ENCODE measurements at regions not wholly inside any gene's neighbourhood (a gene's known extent, or its start where the extent isn't known, plus 50 kb on each side); places are given as distances from the start of the nearest gene placed in this dataset.

DNA sequence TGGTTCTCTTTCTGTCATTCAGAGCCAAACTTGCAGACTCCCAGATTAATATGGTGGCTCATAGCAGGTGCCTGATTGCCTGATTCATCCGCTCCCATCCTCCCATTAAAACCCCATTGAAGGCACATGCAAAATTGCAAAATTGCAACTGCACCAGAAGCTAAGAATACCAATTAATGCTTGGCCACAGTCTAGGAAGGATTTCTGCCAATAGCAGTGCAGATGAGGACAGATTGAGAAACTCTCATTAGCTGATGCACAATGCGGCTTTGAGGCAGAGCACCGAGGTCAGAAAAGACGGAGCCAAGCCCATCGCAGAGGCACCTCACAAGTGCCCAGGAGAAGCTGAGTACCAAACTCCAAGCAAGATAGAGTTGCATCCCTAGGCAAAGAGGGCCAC is 172.8 kb downstream of the ARL4C start:
- no peaks in the 10 kb centered on the region for H3K9me3 ChIP-seq (ENCODE audit: low read depth, low read length, poor library complexity, severe bottlenecking)
- ChIA-PET POLR2A (ENCODE audit: low non-redundant PET) (no interaction called here), CTCF (no interaction called here)
- BruUV-seq (replicated peaks) = no TSS peak
- intact Hi-C loops (cut with micrococcal nuclease; ENCODE audit: unreplicated experiment) = no loop called here
- TF ChIP-seq, protein P1, sequence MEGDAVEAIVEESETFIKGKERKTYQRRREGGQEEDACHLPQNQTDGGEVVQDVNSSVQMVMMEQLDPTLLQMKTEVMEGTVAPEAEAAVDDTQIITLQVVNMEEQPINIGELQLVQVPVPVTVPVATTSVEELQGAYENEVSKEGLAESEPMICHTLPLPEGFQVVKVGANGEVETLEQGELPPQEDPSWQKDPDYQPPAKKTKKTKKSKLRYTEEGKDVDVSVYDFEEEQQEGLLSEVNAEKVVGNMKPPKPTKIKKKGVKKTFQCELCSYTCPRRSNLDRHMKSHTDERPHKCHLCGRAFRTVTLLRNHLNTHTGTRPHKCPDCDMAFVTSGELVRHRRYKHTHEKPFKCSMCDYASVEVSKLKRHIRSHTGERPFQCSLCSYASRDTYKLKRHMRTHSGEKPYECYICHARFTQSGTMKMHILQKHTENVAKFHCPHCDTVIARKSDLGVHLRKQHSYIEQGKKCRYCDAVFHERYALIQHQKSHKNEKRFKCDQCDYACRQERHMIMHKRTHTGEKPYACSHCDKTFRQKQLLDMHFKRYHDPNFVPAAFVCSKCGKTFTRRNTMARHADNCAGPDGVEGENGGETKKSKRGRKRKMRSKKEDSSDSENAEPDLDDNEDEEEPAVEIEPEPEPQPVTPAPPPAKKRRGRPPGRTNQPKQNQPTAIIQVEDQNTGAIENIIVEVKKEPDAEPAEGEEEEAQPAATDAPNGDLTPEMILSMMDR (conservative IDR thresholded peaks at IDR 0.05; ENCODE audit: low read depth, low read length) = no peak
- no peak for TF ChIP-seq EZH2 (IDR thresholded peaks at IDR 0.05; ENCODE audit: borderline replicate concordance, low read depth, low read length, poor library complexity, severe bottlenecking)
- H3K27me3 ChIP-seq (replicated peaks; ENCODE audit: insufficient read depth, low read depth, low read length, poor library complexity) = peaks cover 33% of the 10 kb centered on the region
- H3K4me1 ChIP-seq (ENCODE audit: insufficient read depth, low read length, poor library complexity, severe bottlenecking) = no peaks in the 10 kb centered on the region
- no peak for DNase-seq (ENCODE audit: low spot score)
- no peaks in the 10 kb centered on the region for H3K36me3 ChIP-seq (ENCODE audit: insufficient read depth, low read length, poor library complexity, severe bottlenecking)
- no peak overlapping the region for H3K27ac ChIP-seq (ENCODE audit: low read depth, low read length, poor library complexity, severe bottlenecking)
- no peak overlapping the region for H3K4me3 ChIP-seq (ENCODE audit: low read depth, low read length, poor library complexity, severe bottlenecking)

DNA sequence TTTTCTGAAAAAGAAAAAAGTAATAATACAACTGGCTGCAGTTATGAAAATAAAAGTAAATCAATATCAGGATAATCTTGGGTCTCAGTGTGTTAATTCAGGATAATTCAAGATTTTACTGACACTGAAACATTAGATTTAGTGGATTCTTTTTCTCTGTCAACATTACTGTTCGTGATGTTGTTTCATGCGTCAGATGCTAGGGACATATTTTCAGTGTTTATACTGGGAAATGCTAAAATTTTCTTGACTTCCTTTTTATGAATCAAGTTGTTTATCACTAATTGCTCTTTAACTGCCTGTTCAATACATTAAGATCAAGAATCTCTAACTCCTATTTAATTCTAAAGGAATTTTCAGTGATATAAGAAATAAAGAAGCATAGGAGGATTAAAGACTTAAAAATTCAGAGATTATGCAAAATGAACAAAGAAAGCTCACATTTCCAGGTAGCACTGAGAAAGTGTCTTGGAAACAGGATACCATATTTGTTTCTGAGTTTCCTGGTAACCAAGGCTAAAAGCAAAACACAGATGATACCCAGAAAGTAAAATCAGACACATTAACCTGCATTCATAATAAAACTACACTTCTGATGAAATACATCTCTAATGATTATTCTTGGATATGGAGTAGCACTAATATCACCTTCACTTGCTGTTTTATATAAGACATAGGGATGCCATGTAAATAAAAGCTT is 174.0 kb downstream of the ARL4C start:
- Histone ChIP-seq H3K4me3 (ENCODE audit: low read depth, low read length, poor library complexity, severe bottlenecking) (no peak overlapping the region), H3K27me3 (replicated peaks; ENCODE audit: insufficient read depth, low read depth, low read length, poor library complexity) (peaks cover 33% of the 10 kb centered on the region), H3K27ac (ENCODE audit: low read depth, low read length, poor library complexity, severe bottlenecking) (no peak overlapping the region), H3K9me3 (ENCODE audit: low read depth, low read length, poor library complexity, severe bottlenecking) (no peaks in the 10 kb centered on the region), H3K36me3 (ENCODE audit: insufficient read depth, low read length, poor library complexity, severe bottlenecking) (no peaks in the 10 kb centered on the region), H3K4me1 (ENCODE audit: insufficient read depth, low read length, poor library complexity, severe bottlenecking) (no peaks in the 10 kb centered on the region)
- no peak for DNase-seq (ENCODE audit: low spot score)
- intact Hi-C loops (cut with micrococcal nuclease; ENCODE audit: unreplicated experiment) = no loop called here
- ChIA-PET POLR2A (ENCODE audit: low non-redundant PET) (no interaction called here), CTCF (interaction anchor here (0.7 kb wide), 1 partner anchor 80 kb away, joined by 4 read pairs; no protein-coding TSS in a partner anchor)
- BruUV-seq (replicated peaks) = no TSS peak
- TF ChIP-seq, protein P1 (conservative IDR thresholded peaks at IDR 0.05; ENCODE audit: low read depth, low read length) = no peak
- TF ChIP-seq EZH2 (IDR thresholded peaks at IDR 0.05; ENCODE audit: borderline replicate concordance, low read depth, low read length, poor library complexity, severe bottlenecking) = no peak

DNA sequence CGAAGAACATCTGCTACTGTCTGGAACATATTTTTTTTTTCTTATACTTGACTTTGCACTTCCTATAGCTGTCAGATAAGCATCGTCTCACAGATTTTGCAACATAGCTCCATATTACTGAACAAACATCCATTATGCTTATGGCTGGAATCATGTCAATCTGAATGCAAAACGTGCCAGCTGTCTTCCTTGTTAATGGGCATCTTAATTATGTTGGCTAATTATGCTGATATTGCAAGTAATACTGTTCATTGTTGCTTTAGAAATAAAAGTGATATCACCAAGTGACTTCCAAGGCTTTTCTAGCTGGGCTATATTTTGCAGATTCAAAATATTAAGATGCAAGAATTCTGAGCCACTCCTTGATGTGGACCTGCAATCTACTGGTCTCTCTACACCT is 176.8 kb downstream of the ARL4C start:
- Histone ChIP-seq H3K27ac (ENCODE audit: low read depth, low read length, poor library complexity, severe bottlenecking) (no peak overlapping the region), H3K4me3 (ENCODE audit: low read depth, low read length, poor library complexity, severe bottlenecking) (no peak overlapping the region), H3K9me3 (ENCODE audit: low read depth, low read length, poor library complexity, severe bottlenecking) (no peaks in the 10 kb centered on the region), H3K36me3 (ENCODE audit: insufficient read depth, low read length, poor library complexity, severe bottlenecking) (no peaks in the 10 kb centered on the region), H3K27me3 (replicated peaks; ENCODE audit: insufficient read depth, low read depth, low read length, poor library complexity) (peaks cover 21% of the 10 kb centered on the region), H3K4me1 (ENCODE audit: insufficient read depth, low read length, poor library complexity, severe bottlenecking) (no peaks in the 10 kb centered on the region)
- CTCF ChIA-PET = no interaction called here
- no TSS peak for BruUV-seq (replicated peaks)
- TF ChIP-seq, protein P1 (conservative IDR thresholded peaks at IDR 0.05; ENCODE audit: low read depth, low read length) = no peak
- TF ChIP-seq EZH2 (IDR thresholded peaks at IDR 0.05; ENCODE audit: borderline replicate concordance, low read depth, low read length, poor library complexity, severe bottlenecking) = no peak
- POLR2A ChIA-PET (ENCODE audit: low non-redundant PET) = no interaction called here
- intact Hi-C loops (cut with micrococcal nuclease; ENCODE audit: unreplicated experiment) = no loop called here
- no peak for DNase-seq (ENCODE audit: low spot score)
